Naive B cell (primary cell): ENCODE measurements at regions not wholly inside any gene's neighbourhood (a gene's known extent, or its start where the extent isn't known, plus 50 kb on each side); places are given as distances from the start of the nearest gene placed in this dataset.

Experiments used
- ATAC-seq, 2 donors: fragments of 150-1000 bp; cut with Tn5 transposase; 2 replicates each; pipeline ENCODE4 v1.10.0; 2021; ENCODE audit warnings: low read depth in 2 of 2, mild to moderate bottlenecking in 2 of 2, moderate library complexity in 2 of 2
- DNase-seq: peaks from one replicate; pipeline ENCODE4 v3.0.0; 2022
- H3K27ac Mint-ChIP-seq, 6 donors: one replicate each; pipeline ENCODE4 v1.8.0; 2020 to 2022; ENCODE audit warnings: mild to moderate bottlenecking in 6 of 6, mixed read lengths in 6 of 6, moderate library complexity in 5 of 6, inconsistent platforms in 2 of 6
- H3K27me3 Mint-ChIP-seq, 3 donors: one replicate each; pipeline ENCODE4 v1.8.0; 2021 to 2022; ENCODE audit warnings: mixed read lengths in 3 of 3, mild to moderate bottlenecking in 1 of 3
- H3K36me3 Mint-ChIP-seq, 2 donors: one replicate each; pipeline ENCODE4 v1.8.0; 2020 to 2022; ENCODE audit warnings: mixed read lengths in 2 of 2, inconsistent platforms in 1 of 2, mild to moderate bottlenecking in 1 of 2
- H3K4me1 Mint-ChIP-seq, 3 donors: one replicate each; pipeline ENCODE4 v1.8.0; 2020 to 2022; ENCODE audit warnings: mixed read lengths in 3 of 3, inconsistent platforms in 1 of 3, mild to moderate bottlenecking in 1 of 3, moderate library complexity in 1 of 3
- H3K4me3 Mint-ChIP-seq, 8 donors: one replicate each; pipeline ENCODE4 v1.8.0; 2020 to 2022; ENCODE audit warnings: mild to moderate bottlenecking in 8 of 8, mixed read lengths in 8 of 8, moderate library complexity in 8 of 8, inconsistent platforms in 2 of 8
- H3K9me3 Mint-ChIP-seq, 7 donors: one replicate each; pipeline ENCODE4 v1.8.0; 2020 to 2022; ENCODE audit warnings: mixed read lengths in 7 of 7, mild to moderate bottlenecking in 5 of 7, inconsistent platforms in 2 of 7, moderate library complexity in 1 of 7

GRCh38 chr18:67728364-67728763 is 211.8 kb upstream of the DSEL start:
- Mint-ChIP-seq H3K36me3 (no peaks in the 10 kb centered on the region), H3K27me3 (peaks cover 0 to 5% (median 0%) of the 10 kb centered on the region in 3 donors), H3K27ac (no peak overlapping the region), H3K4me1 (no peaks in the 10 kb centered on the region), H3K9me3 (peaks cover 3 to 9% (median 7%) of the 10 kb centered on the region in 7 donors), H3K4me3 (no peak overlapping the region)
- ATAC-seq (no peak), DNase-seq (no peak)

GRCh38 chr18:67726882-67727281 is 210.4 kb upstream of the DSEL start:
- Mint-ChIP-seq H3K27ac (no peak overlapping the region), H3K9me3 (peaks cover 4 to 9% (median 7%) of the 10 kb centered on the region in 7 donors), H3K27me3 (peaks cover 0 to 5% (median 0%) of the 10 kb centered on the region in 3 donors), H3K4me1 (no peaks in the 10 kb centered on the region), H3K36me3 (no peaks in the 10 kb centered on the region), H3K4me3 (no peak overlapping the region)
- DNase-seq (no peak), ATAC-seq (no peak)

- Mint-ChIP-seq H3K27ac (no peak overlapping the region), H3K9me3 (peaks cover 0 to 2% (median 0%) of the 10 kb centered on the region in 7 donors), H3K36me3 (no peaks in the 10 kb centered on the region), H3K4me3 (no peak overlapping the region), H3K4me1 (no peaks in the 10 kb centered on the region), H3K27me3 (no peaks in the 10 kb centered on the region)
- ATAC-seq (no peak), DNase-seq (no peak)
Measured at GRCh38 chr18:67717800-67718199, 201.3 kb upstream of the DSEL start.

GRCh38 chr18:67715567-67715966 is 199.0 kb upstream of the DSEL start:
- H3K9me3 Mint-ChIP-seq = no peaks in the 10 kb centered on the region
- H3K27ac Mint-ChIP-seq = no peak overlapping the region
- ATAC-seq (no peak), DNase-seq (no peak)
- H3K4me3 Mint-ChIP-seq = no peak overlapping the region
- H3K36me3 Mint-ChIP-seq = no peaks in the 10 kb centered on the region
- H3K4me1 Mint-ChIP-seq = no peaks in the 10 kb centered on the region
- no peaks in the 10 kb centered on the region for H3K27me3 Mint-ChIP-seq

- no peaks in the 10 kb centered on the region for H3K4me1 Mint-ChIP-seq
- no peaks in the 10 kb centered on the region for H3K36me3 Mint-ChIP-seq
- no peaks in the 10 kb centered on the region for H3K27me3 Mint-ChIP-seq
- no peak overlapping the region for H3K4me3 Mint-ChIP-seq
- ATAC-seq (no peak), DNase-seq (no peak)
- no peaks in the 10 kb centered on the region for H3K9me3 Mint-ChIP-seq
- no peak overlapping the region for H3K27ac Mint-ChIP-seq
Measured at GRCh38 chr18:67710639-67711038, 194.1 kb upstream of the DSEL start.

- no peak for DNase-seq
- no peak overlapping the region for H3K4me3 Mint-ChIP-seq
- no peak for ATAC-seq
- H3K9me3 Mint-ChIP-seq = peaks cover 0 to 3% (median 0%) of the 10 kb centered on the region in 7 donors
- H3K36me3 Mint-ChIP-seq = no peaks in the 10 kb centered on the region
- H3K27me3 Mint-ChIP-seq = peaks cover 0 to 2% (median 0%) of the 10 kb centered on the region in 3 donors
- no peak overlapping the region for H3K27ac Mint-ChIP-seq
- no peaks in the 10 kb centered on the region for H3K4me1 Mint-ChIP-seq
Measured at GRCh38 chr18:67705748-67706147, 189.2 kb upstream of the DSEL start.

GRCh38 chr18:67695684-67696083 is 179.2 kb upstream of the DSEL start:
- H3K27me3 Mint-ChIP-seq = peaks cover 0 to 2% (median 0%) of the 10 kb centered on the region in 3 donors
- no peak overlapping the region for H3K27ac Mint-ChIP-seq
- ATAC-seq = no peak
- no peaks in the 10 kb centered on the region for H3K4me1 Mint-ChIP-seq
- H3K9me3 Mint-ChIP-seq = peaks cover 0 to 9% (median 0%) of the 10 kb centered on the region in 7 donors
- DNase-seq = no peak
- no peaks in the 10 kb centered on the region for H3K36me3 Mint-ChIP-seq
- H3K4me3 Mint-ChIP-seq = no peak overlapping the region

- H3K27me3 Mint-ChIP-seq = no peaks in the 10 kb centered on the region
- peaks cover 0 to 5% (median 0%) of the 10 kb centered on the region in 7 donors for H3K9me3 Mint-ChIP-seq
- no peaks in the 10 kb centered on the region for H3K36me3 Mint-ChIP-seq
- ATAC-seq = no peak
- H3K4me1 Mint-ChIP-seq = no peaks in the 10 kb centered on the region
- H3K4me3 Mint-ChIP-seq = no peak overlapping the region
- DNase-seq = no peak
- H3K27ac Mint-ChIP-seq = no peak overlapping the region
Measured at GRCh38 chr18:67694787-67695186, 178.3 kb upstream of the DSEL start.

- ATAC-seq (no peak), DNase-seq (no peak)
- peaks cover 0 to 7% (median 2%) of the 10 kb centered on the region in 7 donors for H3K9me3 Mint-ChIP-seq
- no peaks in the 10 kb centered on the region for H3K27me3 Mint-ChIP-seq
- H3K4me1 Mint-ChIP-seq = no peaks in the 10 kb centered on the region
- no peaks in the 10 kb centered on the region for H3K36me3 Mint-ChIP-seq
- no peak overlapping the region for H3K27ac Mint-ChIP-seq
- H3K4me3 Mint-ChIP-seq = no peak overlapping the region
Measured at GRCh38 chr18:67692811-67693210, 176.3 kb upstream of the DSEL start.

- Mint-ChIP-seq H3K27me3 (no peaks in the 10 kb centered on the region), H3K4me1 (no peaks in the 10 kb centered on the region), H3K9me3 (no peaks in the 10 kb centered on the region), H3K36me3 (no peaks in the 10 kb centered on the region), H3K27ac (no peak overlapping the region), H3K4me3 (no peak overlapping the region)
- DNase-seq (no peak), ATAC-seq (no peak)
Measured at GRCh38 chr18:67682516-67682915, 166.0 kb upstream of the DSEL start.

- peaks cover 0 to 8% (median 5%) of the 10 kb centered on the region in 3 donors for H3K27me3 Mint-ChIP-seq
Measured at GRCh38 chr18:67677489-67677888, 161.0 kb upstream of the DSEL start.

GRCh38 chr18:67672716-67673115 is 156.2 kb upstream of the DSEL start:
- H3K4me3 Mint-ChIP-seq = no peak overlapping the region
- no peak for DNase-seq
- no peaks in the 10 kb centered on the region for H3K36me3 Mint-ChIP-seq
- ATAC-seq = no peak
- peaks cover 0 to 3% (median 0%) of the 10 kb centered on the region in 3 donors for H3K4me1 Mint-ChIP-seq
- no peak overlapping the region for H3K27ac Mint-ChIP-seq
- H3K9me3 Mint-ChIP-seq = peaks cover 0 to 5% (median 0%) of the 10 kb centered on the region in 7 donors
- peaks cover 0 to 8% (median 5%) of the 10 kb centered on the region in 3 donors for H3K27me3 Mint-ChIP-seq

More at GRCh38 chr18:67677489-67677888, 161.0 kb upstream of the DSEL start:
- Mint-ChIP-seq H3K9me3 (peaks cover 0 to 5% (median 0%) of the 10 kb centered on the region in 7 donors), H3K36me3 (no peaks in the 10 kb centered on the region), H3K4me1 (peaks cover 0 to 3% (median 0%) of the 10 kb centered on the region in 3 donors), H3K27ac (no peak overlapping the region), H3K4me3 (no peak overlapping the region)
- no peak for ATAC-seq
- no peak for DNase-seq

- peaks cover 0 to 8% (median 5%) of the 10 kb centered on the region in 3 donors for H3K27me3 Mint-ChIP-seq
- H3K9me3 Mint-ChIP-seq = peaks cover 0 to 5% (median 0%) of the 10 kb centered on the region in 7 donors
- no peak overlapping the region for H3K27ac Mint-ChIP-seq
- ATAC-seq (no peak), DNase-seq (no peak)
- peaks cover 0 to 3% (median 0%) of the 10 kb centered on the region in 3 donors for H3K4me1 Mint-ChIP-seq
- H3K36me3 Mint-ChIP-seq = no peaks in the 10 kb centered on the region
- H3K4me3 Mint-ChIP-seq = no peak overlapping the region
Measured at GRCh38 chr18:67672155-67672554, 155.6 kb upstream of the DSEL start.

GRCh38 chr18:67670024-67670543 is 153.6 kb upstream of the DSEL start:
- Mint-ChIP-seq H3K27me3 (peaks cover 0 to 6% (median 5%) of the 10 kb centered on the region in 3 donors), H3K36me3 (no peaks in the 10 kb centered on the region), H3K4me1 (peaks cover 0 to 3% (median 0%) of the 10 kb centered on the region in 3 donors), H3K9me3 (peaks cover 0 to 5% (median 0%) of the 10 kb centered on the region in 7 donors), H3K27ac (no peak overlapping the region), H3K4me3 (no peak overlapping the region)
- DNase-seq (no peak), ATAC-seq (no peak)
